ENCODE measurements at regions not wholly inside any gene's neighbourhood (a gene's known extent, or its start where the extent isn't known, plus 50 kb on each side); places are given as distances from the start of the nearest gene placed in this dataset.
"Not testable (repeated sequence)": the region's sequence is repeated elsewhere in the genome, so short reads cannot be mapped to it uniquely, and the experiment has no call there.

DNA sequence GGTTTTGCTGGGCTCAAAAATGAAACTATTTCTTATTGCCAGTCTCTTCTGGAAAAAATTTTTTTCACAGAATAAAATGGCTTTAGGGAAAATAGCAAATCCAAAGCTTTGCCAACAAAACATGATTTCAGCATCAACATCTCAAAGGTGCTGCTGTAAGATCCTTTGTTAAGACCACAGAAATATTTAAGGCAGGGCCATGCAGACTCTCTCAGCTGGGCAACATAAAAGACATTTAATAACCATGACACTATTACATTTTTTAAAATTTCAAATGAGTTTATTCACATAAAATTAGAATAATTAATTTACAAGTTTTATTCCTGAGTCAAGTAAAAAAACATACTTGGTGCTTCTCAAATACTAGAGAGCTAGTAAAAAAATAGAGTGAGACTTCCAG is 527.1 kb upstream of the DPPA4 start:
- H3K27ac ChIP-seq, result no peak overlapping the region
- TF ChIP-seq POLR2A (IDR thresholded peaks at IDR 0.05), result no peak
- TF ChIP-seq, protein P1, sequence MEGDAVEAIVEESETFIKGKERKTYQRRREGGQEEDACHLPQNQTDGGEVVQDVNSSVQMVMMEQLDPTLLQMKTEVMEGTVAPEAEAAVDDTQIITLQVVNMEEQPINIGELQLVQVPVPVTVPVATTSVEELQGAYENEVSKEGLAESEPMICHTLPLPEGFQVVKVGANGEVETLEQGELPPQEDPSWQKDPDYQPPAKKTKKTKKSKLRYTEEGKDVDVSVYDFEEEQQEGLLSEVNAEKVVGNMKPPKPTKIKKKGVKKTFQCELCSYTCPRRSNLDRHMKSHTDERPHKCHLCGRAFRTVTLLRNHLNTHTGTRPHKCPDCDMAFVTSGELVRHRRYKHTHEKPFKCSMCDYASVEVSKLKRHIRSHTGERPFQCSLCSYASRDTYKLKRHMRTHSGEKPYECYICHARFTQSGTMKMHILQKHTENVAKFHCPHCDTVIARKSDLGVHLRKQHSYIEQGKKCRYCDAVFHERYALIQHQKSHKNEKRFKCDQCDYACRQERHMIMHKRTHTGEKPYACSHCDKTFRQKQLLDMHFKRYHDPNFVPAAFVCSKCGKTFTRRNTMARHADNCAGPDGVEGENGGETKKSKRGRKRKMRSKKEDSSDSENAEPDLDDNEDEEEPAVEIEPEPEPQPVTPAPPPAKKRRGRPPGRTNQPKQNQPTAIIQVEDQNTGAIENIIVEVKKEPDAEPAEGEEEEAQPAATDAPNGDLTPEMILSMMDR (IDR thresholded peaks at IDR 0.05), result no peak
- intact Hi-C loops (cut with DNase I), result no loop called here

GRCh38 chr3:109869586-109869985 is 532.2 kb upstream of the DPPA4 start:
- no peaks in the 10 kb centered on the region for H3K9me3 ChIP-seq
- TF ChIP-seq, protein P1 (IDR thresholded peaks at IDR 0.05), result no peak
- no peak for TF ChIP-seq POLR2A (IDR thresholded peaks at IDR 0.05)
- intact Hi-C loops (cut with DNase I), result no loop called here
- H3K27me3 ChIP-seq, result no peaks in the 10 kb centered on the region
- H3K36me3 ChIP-seq, result no peaks in the 10 kb centered on the region
- no peaks in the 10 kb centered on the region for H3K4me1 ChIP-seq
- H3K27ac ChIP-seq, result no peak overlapping the region
- no peak overlapping the region for H3K4me3 ChIP-seq (replicated peaks in 1 of 3)
- DNase-seq, result no peak

More for the DNA sequence above, 527.1 kb upstream of the DPPA4 start:
- DNase-seq, result no peak
- H3K36me3 ChIP-seq, result no peaks in the 10 kb centered on the region
- H3K4me3 ChIP-seq (replicated peaks in 1 of 3), result no peak overlapping the region
- no peaks in the 10 kb centered on the region for H3K9me3 ChIP-seq
- H3K4me1 ChIP-seq, result no peaks in the 10 kb centered on the region
- no peaks in the 10 kb centered on the region for H3K27me3 ChIP-seq

GRCh38 chr3:109874896-109875708 is 537.8 kb upstream of the DPPA4 start:
- H3K9me3 ChIP-seq, result no peaks in the 10 kb centered on the region
- H3K27me3 ChIP-seq, result no peaks in the 10 kb centered on the region
- TF ChIP-seq POLR2A (IDR thresholded peaks at IDR 0.05), result no peak
- TF ChIP-seq, protein P1 (IDR thresholded peaks at IDR 0.05), result no peak
- intact Hi-C loops (cut with DNase I), result no loop called here
- no peak overlapping the region for H3K27ac ChIP-seq
- H3K36me3 ChIP-seq, result no peaks in the 10 kb centered on the region
- 56 to 64% methylated on average over 1 of the region's 1 CpG for WGBS, 2 donors
- no peak overlapping the region for H3K4me3 ChIP-seq (replicated peaks in 1 of 3)
- H3K4me1 ChIP-seq, result no peaks in the 10 kb centered on the region
- no peak for DNase-seq

DNA sequence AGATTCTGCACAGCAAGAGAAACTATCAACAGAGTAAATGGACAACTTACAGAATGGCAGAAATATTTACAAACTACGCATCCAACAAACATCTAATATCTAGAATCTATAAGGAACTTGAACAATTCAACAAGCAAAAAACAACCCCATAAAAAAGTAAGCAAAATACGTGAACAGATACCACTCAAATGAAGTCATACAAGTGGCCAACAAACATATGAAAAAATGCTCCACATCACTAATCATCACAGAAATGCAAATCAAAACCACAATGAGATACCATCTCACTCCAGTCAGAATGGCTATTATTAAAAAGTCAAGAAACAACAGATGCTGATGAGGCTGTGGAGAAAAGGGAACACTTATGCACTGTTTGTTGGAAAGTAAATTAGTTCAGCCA is 540.3 kb upstream of the DPPA4 start:
- DNase-seq; intact Hi-C loops (cut with DNase I); H3K4me3 ChIP-seq (replicated peaks in 1 of 3); H3K27me3 ChIP-seq; H3K36me3 ChIP-seq; H3K4me1 ChIP-seq; H3K27ac ChIP-seq; H3K9me3 ChIP-seq: not testable (repeated sequence)
- whole genome bisulfite sequencing, 2 donors, result 94 to 97% methylated on average over 2 of the region's 2 CpGs

DNA sequence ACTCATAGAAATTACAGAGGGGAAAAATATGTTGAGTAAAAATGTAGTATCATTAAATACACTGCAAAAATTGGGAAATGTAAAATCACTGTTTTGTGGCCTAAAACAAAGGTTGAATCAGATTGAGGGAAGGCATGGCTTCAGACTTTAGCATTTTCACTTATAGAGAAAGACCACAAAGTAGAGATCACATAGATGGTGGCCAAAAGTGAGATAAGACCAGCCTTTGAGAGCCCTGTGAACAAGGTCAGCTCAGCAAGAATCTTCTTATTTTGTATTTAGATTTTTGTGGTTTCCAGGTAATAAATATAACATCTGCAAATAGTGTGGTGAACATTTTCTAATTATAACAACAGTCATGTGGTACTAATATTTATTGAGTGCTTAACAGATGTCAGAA is 544.8 kb upstream of the DPPA4 start:
- no peak for DNase-seq
- Histone ChIP-seq H3K27me3 (no peaks in the 10 kb centered on the region), H3K9me3 (no peaks in the 10 kb centered on the region), H3K4me1 (no peaks in the 10 kb centered on the region), H3K27ac (no peak overlapping the region), H3K36me3 (no peaks in the 10 kb centered on the region), H3K4me3 (replicated peaks in 1 of 3) (no peak overlapping the region)
- intact Hi-C loops (cut with DNase I), result no loop called here
- TF ChIP-seq, protein P1 (IDR thresholded peaks at IDR 0.05), result no peak
- no peak for TF ChIP-seq POLR2A (IDR thresholded peaks at IDR 0.05)
